C4-2B (cell line): ENCODE measurements at regions not wholly inside any gene's neighbourhood (a gene's known extent, or its start where the extent isn't known, plus 50 kb on each side); places are given as distances from the start of the nearest gene placed in this dataset.

ENCODE experiments used
- ZFX ChIP-seq: fragments of 450-650 bp; IDR thresholded peaks from 2 replicates; pipeline ENCODE4 v1.6.1; 2017
- TF ChIP-seq, protein P1 (sequence below): fragments of 450-650 bp; conservative IDR thresholded peaks from 2 replicates; pipeline ENCODE4 v1.5.1; 2017; ENCODE audit warnings: mild to moderate bottlenecking

DNA sequence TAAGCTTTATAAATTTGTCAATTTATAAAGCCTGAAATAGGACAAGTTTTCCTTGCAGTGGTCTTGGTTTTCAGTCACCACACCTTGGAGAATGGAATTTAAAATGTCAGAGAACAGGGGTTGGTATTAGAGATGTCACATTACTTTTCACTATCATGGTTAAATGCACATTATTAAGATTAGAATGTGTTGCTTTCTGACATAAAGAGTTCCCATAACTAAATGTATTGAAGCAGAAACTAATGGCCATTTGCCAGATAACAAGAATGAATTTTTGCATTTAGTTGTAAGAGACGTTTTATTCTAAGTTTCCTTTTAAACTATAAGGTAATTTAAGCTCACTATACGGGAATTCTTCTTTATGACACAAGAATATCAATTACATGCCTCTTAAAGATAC is 172.3 kb downstream of the ARL4A start:
- TF ChIP-seq, protein P1, sequence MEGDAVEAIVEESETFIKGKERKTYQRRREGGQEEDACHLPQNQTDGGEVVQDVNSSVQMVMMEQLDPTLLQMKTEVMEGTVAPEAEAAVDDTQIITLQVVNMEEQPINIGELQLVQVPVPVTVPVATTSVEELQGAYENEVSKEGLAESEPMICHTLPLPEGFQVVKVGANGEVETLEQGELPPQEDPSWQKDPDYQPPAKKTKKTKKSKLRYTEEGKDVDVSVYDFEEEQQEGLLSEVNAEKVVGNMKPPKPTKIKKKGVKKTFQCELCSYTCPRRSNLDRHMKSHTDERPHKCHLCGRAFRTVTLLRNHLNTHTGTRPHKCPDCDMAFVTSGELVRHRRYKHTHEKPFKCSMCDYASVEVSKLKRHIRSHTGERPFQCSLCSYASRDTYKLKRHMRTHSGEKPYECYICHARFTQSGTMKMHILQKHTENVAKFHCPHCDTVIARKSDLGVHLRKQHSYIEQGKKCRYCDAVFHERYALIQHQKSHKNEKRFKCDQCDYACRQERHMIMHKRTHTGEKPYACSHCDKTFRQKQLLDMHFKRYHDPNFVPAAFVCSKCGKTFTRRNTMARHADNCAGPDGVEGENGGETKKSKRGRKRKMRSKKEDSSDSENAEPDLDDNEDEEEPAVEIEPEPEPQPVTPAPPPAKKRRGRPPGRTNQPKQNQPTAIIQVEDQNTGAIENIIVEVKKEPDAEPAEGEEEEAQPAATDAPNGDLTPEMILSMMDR: no peak
- TF ChIP-seq ZFX: no peak
